Endothelial cell of umbilical vein (primary cell): ENCODE measurements at regions not wholly inside any gene's neighbourhood (a gene's known extent, or its start where the extent isn't known, plus 50 kb on each side); places are given as distances from the start of the nearest gene placed in this dataset.

ENCODE experiments used
- BruUV-seq: library from RNA; stranded (reverse); fragments of 400-500 nt; replicated peaks from 2 replicates; lab custom pipeline; 2021; lab: Mats Ljungman, UMichigan
- CTCF ChIA-PET: fragments of 300-600, 350-600 bp; sonication (Branson Sonifier 250); formaldehyde crosslinking; loops from one replicate; lab custom pipeline; 2021; ENCODE audit warnings: antibody characterized with exemption, inconsistent platforms; lab: Charles Lee
- POLR2A ChIA-PET: fragments of 300-600, 350-600 bp; sonication (Branson Sonifier 250); formaldehyde crosslinking; loops from one replicate; lab custom pipeline; 2021; ENCODE audit warnings: antibody characterized with exemption, inconsistent platforms; lab: Charles Lee
- DNase-seq: peaks from one replicate; pipeline ENCODE4 v3.0.0-alpha.2; 2011; ENCODE audit warnings: low read depth, low spot score
- FAIRE-seq: peaks from 2 replicates; lab custom pipeline; 2011; peaks lifted over from hg19 to GRCh38; lab: Jason Lieb, UNC
- H2AFZ ChIP-seq: 2 replicates; pipeline ENCODE4 v1.6.0; 2012; ENCODE audit warnings: low read depth, low read length, control low read depth, inconsistent platforms
- H3K27ac ChIP-seq: 2 replicates; pipeline ENCODE4 v1.5.1; 2011; ENCODE audit warnings: low read depth, mild to moderate bottlenecking, control low read depth, low read length, moderate library complexity; ENCODE audit not compliant: insufficient read depth
- H3K27me3 ChIP-seq, 2 experiments: 2 replicates each; pipeline versions ENCODE4 v1.6.0 to v1.6.1; 2011; ENCODE audit warnings: low read length in 2 of 2, mixed read lengths in 1 of 2; ENCODE audit not compliant: control insufficient read depth in 2 of 2, insufficient read depth in 2 of 2
- H3K36me3 ChIP-seq, 2 experiments: 2 replicates in 1 of 2; 3 replicates in 1 of 2; pipeline ENCODE4 v1.5.1; 2011; ENCODE audit warnings: low read length in 2 of 2, mild to moderate bottlenecking in 1 of 2, moderate library complexity in 1 of 2; ENCODE audit not compliant: control insufficient read depth in 2 of 2, insufficient read depth in 2 of 2; ENCODE audit errors: extremely low read depth in 1 of 2
- H3K4me1 ChIP-seq: 3 replicates; pipeline ENCODE4 v1.5.1; 2011; ENCODE audit warnings: mild to moderate bottlenecking, low read length; ENCODE audit not compliant: control insufficient read depth, insufficient read depth; ENCODE audit errors: extremely low read depth
- H3K4me2 ChIP-seq: 2 replicates; pipeline ENCODE4 v1.6.1; 2011; ENCODE audit warnings: low read length, control low read depth, mixed read lengths; ENCODE audit not compliant: insufficient read depth
- H3K4me3 ChIP-seq, 3 experiments: fragments of 200-600 bp in 1 of 3; sonication (generic), shearing (Covaris generic) in 1 of 3; replicated peaks in 1 of 3; 2 replicates each; pipeline ENCODE4 v1.5.1; 2011 to 2016; ENCODE audit warnings: control low read depth in 3 of 3, low read length in 3 of 3, mild to moderate bottlenecking in 2 of 3, inconsistent platforms in 1 of 3, low read depth in 1 of 3, moderate library complexity in 1 of 3; ENCODE audit not compliant: insufficient read depth in 1 of 3
- H3K79me2 ChIP-seq: 2 replicates; pipeline ENCODE4 v1.6.0; 2012; ENCODE audit warnings: low read length, inconsistent platforms; ENCODE audit not compliant: control insufficient read depth, insufficient read depth
- H3K9ac ChIP-seq: replicated peaks from 2 replicates; pipeline ENCODE3; 2011; ENCODE audit warnings: low read length, control low read depth; ENCODE audit not compliant: insufficient read depth; ENCODE audit errors: extremely low read depth
- H3K9me1 ChIP-seq: replicated peaks from 3 replicates; pipeline ENCODE4 v1.6.0; 2011; ENCODE audit warnings: mild to moderate bottlenecking, low read length; ENCODE audit not compliant: control insufficient read depth, insufficient read depth; ENCODE audit errors: extremely low read depth
- H3K9me3 ChIP-seq: replicated peaks from 2 replicates; pipeline ENCODE4 v1.5.1; 2012; ENCODE audit warnings: low read length, inconsistent platforms; ENCODE audit not compliant: control insufficient read depth, insufficient read depth
- H4K20me1 ChIP-seq: replicated peaks from 2 replicates; pipeline ENCODE3; 2011; ENCODE audit warnings: mild to moderate bottlenecking, low read length; ENCODE audit not compliant: control insufficient read depth, insufficient read depth; ENCODE audit errors: extremely low read depth
- CTCF ChIP-seq, 2 donors: IDR thresholded peaks; 1 replicate in 1 of 2; 2 replicates in 1 of 2; pipeline ENCODE4 v1.5.1; 2011; ENCODE audit warnings: low read length in 2 of 2, mild to moderate bottlenecking in 2 of 2, moderate library complexity in 2 of 2, control low read depth in 1 of 2, inconsistent platforms in 1 of 2, low read depth in 1 of 2; ENCODE audit not compliant: insufficient read depth in 1 of 2; ENCODE audit errors: extremely low read depth in 1 of 2
- EZH2 ChIP-seq: IDR thresholded peaks from 2 replicates; pipeline ENCODE4 v1.6.1; 2012; ENCODE audit warnings: borderline replicate concordance, low read depth, mild to moderate bottlenecking, moderate library complexity, low read length, inconsistent platforms; ENCODE audit not compliant: severe bottlenecking
- FOS ChIP-seq: IDR thresholded peaks from 2 replicates; pipeline ENCODE4 v1.6.1; 2011; ENCODE audit warnings: mild to moderate bottlenecking, low read length, moderate library complexity, borderline replicate concordance; ENCODE audit not compliant: insufficient read depth
- GATA2 ChIP-seq: IDR thresholded peaks from 2 replicates; pipeline ENCODE4 v1.7.0; 2011; ENCODE audit warnings: low read depth, mild to moderate bottlenecking, moderate library complexity, mixed read lengths, low read length; ENCODE audit not compliant: insufficient read length, insufficient read depth
- JUN ChIP-seq: IDR thresholded peaks from 2 replicates; pipeline ENCODE4 v1.6.1; 2011; ENCODE audit warnings: borderline replicate concordance, low read depth; ENCODE audit not compliant: insufficient read length, insufficient read depth
- MAX ChIP-seq: IDR thresholded peaks from 2 replicates; pipeline ENCODE4 v1.6.1; 2011; ENCODE audit not compliant: insufficient read depth, insufficient read length
- MYC ChIP-seq: IDR thresholded peaks from one replicate; pipeline ENCODE4 v1.6.1; 2011; ENCODE audit warnings: mild to moderate bottlenecking, low read depth, low read length
- POLR2A ChIP-seq: IDR thresholded peaks from 2 replicates; pipeline ENCODE4 v1.6.1; 2012; ENCODE audit warnings: low read depth, mild to moderate bottlenecking, control low read depth, low read length
- POLR2AphosphoS5 ChIP-seq: IDR thresholded peaks from 2 replicates; pipeline ENCODE4 v1.6.1; 2012; ENCODE audit warnings: low read depth, mild to moderate bottlenecking, control low read depth, low read length, moderate library complexity; ENCODE audit not compliant: insufficient read depth
- dilution Hi-C: fragments of 300-500 bp; cut with MboI; formaldehyde crosslinking; loops from one replicate; pipeline ENCODE4 v1.15.0; 2019; ENCODE audit warnings: low sequenced_read_pairs; ENCODE audit not compliant: extremely low pct_ligation_motif_present
- intact Hi-C: fragments of 100-400 bp; cut with micrococcal nuclease; formaldehyde crosslinking; loops from one replicate; pipeline ENCODE4 v1.10.0; 2022

- Histone ChIP-seq H3K4me3 (no peak overlapping the region), H3K4me1 (no peaks in the 10 kb centered on the region), H3K9ac (no peak overlapping the region), H3K79me2 (no peaks in the 10 kb centered on the region), H3K36me3 (no peaks in the 10 kb centered on the region), H3K9me3 (no peaks in the 10 kb centered on the region), H3K27me3 (no peaks in the 10 kb centered on the region), H3K4me2 (no peak overlapping the region), H4K20me1 (no peaks in the 10 kb centered on the region), H3K27ac (no peak overlapping the region), H2AFZ (no peak overlapping the region), H3K9me1 (no peaks in the 10 kb centered on the region)
- CTCF ChIA-PET: no interaction called here
- intact Hi-C loops: no loop called here
- DNase-seq: no peak
- dilution Hi-C loops: no loop called here
- POLR2A ChIA-PET: no interaction called here
- FAIRE-seq: no peak
- no TSS peak for BruUV-seq
- TF ChIP-seq CTCF (IDR thresholded peaks at IDR 0.05; ENCODE audit: extremely low read depth in 1 of 2, insufficient read depth in 1 of 2, low read depth in 1 of 2, low read length in 2 of 2) (no peak), EZH2 (no peak), MAX (no peak), POLR2AphosphoS5 (no peak), JUN (no peak), FOS (no peak), GATA2 (no peak), POLR2A (no peak), MYC (no peak)
Observed at GRCh38 chr6:14671937-14672336, 554.4 kb downstream of the CD83 start.
